ENCODE measurements at regions not wholly inside any gene's neighbourhood (a gene's known extent, or its start where the extent isn't known, plus 50 kb on each side); places are given as distances from the start of the nearest gene placed in this dataset.

GRCh38 chr1:2930913-2931723, 90.1 kb upstream of the ACTRT2 start:
- CTCF ChIA-PET: no interaction called here
- no peaks in the 10 kb centered on the region for H4K20me1 ChIP-seq (ENCODE audit: insufficient read depth)
- no peak overlapping the region for H3K4me2 ChIP-seq
- no peak overlapping the region for H3K27ac ChIP-seq
- H3K9me3 ChIP-seq (ENCODE audit: insufficient read depth, low read depth): no peaks in the 10 kb centered on the region
- no peak for DNase-seq
- H3K79me2 ChIP-seq (ENCODE audit: low read depth): no peaks in the 10 kb centered on the region
- POLR2A ChIA-PET (ENCODE audit: unreplicated experiment): no interaction called here
- BruUV-seq (replicated peaks): no TSS peak
- H3F3A ChIP-seq (ENCODE audit: insufficient read depth, low read depth): no peaks in the 10 kb centered on the region
- TF ChIP-seq EZH2 (IDR thresholded peaks at IDR 0.05; ENCODE audit: low read depth): peak; percentile 61; the same call in 1 of the 2 replicates
- no peak for TF ChIP-seq CTCF (conservative IDR thresholded peaks at IDR 0.05)
- H3K4me3 ChIP-seq: no peak overlapping the region
- intact Hi-C loops (cut with micrococcal nuclease; ENCODE audit: unreplicated experiment): no loop called here
- H3K4me1 ChIP-seq (replicated peaks; ENCODE audit: insufficient read depth): no peaks in the 10 kb centered on the region
- H3K27me3 ChIP-seq (ENCODE audit: insufficient read depth, low read depth): peaks cover 99% of the 10 kb centered on the region
- no peaks in the 10 kb centered on the region for H3K36me3 ChIP-seq (ENCODE audit: low read depth)
- H3K9me2 ChIP-seq (ENCODE audit: insufficient read depth): no peaks in the 10 kb centered on the region
- no peak overlapping the region for H2AFZ ChIP-seq

- Histone ChIP-seq H3K9me3 (ENCODE audit: insufficient read depth, low read depth) (no peaks in the 10 kb centered on the region), H3K27ac (no peak overlapping the region)
- CTCF ChIA-PET: no interaction called here
These were observed 89.4 kb upstream of the ACTRT2 start for GRCh38 chr1:2931724-2932401.

More at GRCh38 chr1:2931724-2932401, 89.4 kb upstream of the ACTRT2 start:
- no peak for DNase-seq
- no peaks in the 10 kb centered on the region for H3K4me1 ChIP-seq (replicated peaks; ENCODE audit: insufficient read depth)
- BruUV-seq (replicated peaks): no TSS peak
- intact Hi-C loops (cut with micrococcal nuclease; ENCODE audit: unreplicated experiment): no loop called here
- no peaks in the 10 kb centered on the region for H3F3A ChIP-seq (ENCODE audit: insufficient read depth, low read depth)
- no peaks in the 10 kb centered on the region for H3K9me2 ChIP-seq (ENCODE audit: insufficient read depth)
- no peaks in the 10 kb centered on the region for H3K79me2 ChIP-seq (ENCODE audit: low read depth)
- H3K4me2 ChIP-seq: no peak overlapping the region
- peaks cover 99% of the 10 kb centered on the region for H3K27me3 ChIP-seq (ENCODE audit: insufficient read depth, low read depth)
- H2AFZ ChIP-seq: no peak overlapping the region
- TF ChIP-seq CTCF (conservative IDR thresholded peaks at IDR 0.05) (no peak), EZH2 (IDR thresholded peaks at IDR 0.05; ENCODE audit: low read depth) (no peak)
- H4K20me1 ChIP-seq (ENCODE audit: insufficient read depth): no peaks in the 10 kb centered on the region
- POLR2A ChIA-PET (ENCODE audit: unreplicated experiment): no interaction called here
- no peak overlapping the region for H3K4me3 ChIP-seq
- no peaks in the 10 kb centered on the region for H3K36me3 ChIP-seq (ENCODE audit: low read depth)

All from PC-9 (cell line).